Peyer's patch (tissue), 4 donors: ENCODE measurements at regions not wholly inside any gene's neighbourhood (a gene's known extent, or its start where the extent isn't known, plus 50 kb on each side); places are given as distances from the start of the nearest gene placed in this dataset.

Experiments used
- POLR2A ChIP-seq, 2 donors: fragments of 450-650 bp; IDR thresholded peaks; one replicate each; pipeline ENCODE4 v1.5.1; 2017; ENCODE audit warnings: antibody characterized with exemption in 2 of 2, mild to moderate bottlenecking in 2 of 2, moderate library complexity in 2 of 2
- TF ChIP-seq, protein P1 (sequence below), 6 experiments: fragments of 450-650 bp in 4 of 6; fragments of 200-600 bp in 2 of 6; sonication (generic) in 1 of 6; IDR thresholded peaks; one replicate each; pipeline ENCODE4 v1.5.1; 2017 to 2019; ENCODE audit warnings: antibody characterized with exemption in 6 of 6, mild to moderate bottlenecking in 3 of 6, moderate library complexity in 1 of 6

DNA sequence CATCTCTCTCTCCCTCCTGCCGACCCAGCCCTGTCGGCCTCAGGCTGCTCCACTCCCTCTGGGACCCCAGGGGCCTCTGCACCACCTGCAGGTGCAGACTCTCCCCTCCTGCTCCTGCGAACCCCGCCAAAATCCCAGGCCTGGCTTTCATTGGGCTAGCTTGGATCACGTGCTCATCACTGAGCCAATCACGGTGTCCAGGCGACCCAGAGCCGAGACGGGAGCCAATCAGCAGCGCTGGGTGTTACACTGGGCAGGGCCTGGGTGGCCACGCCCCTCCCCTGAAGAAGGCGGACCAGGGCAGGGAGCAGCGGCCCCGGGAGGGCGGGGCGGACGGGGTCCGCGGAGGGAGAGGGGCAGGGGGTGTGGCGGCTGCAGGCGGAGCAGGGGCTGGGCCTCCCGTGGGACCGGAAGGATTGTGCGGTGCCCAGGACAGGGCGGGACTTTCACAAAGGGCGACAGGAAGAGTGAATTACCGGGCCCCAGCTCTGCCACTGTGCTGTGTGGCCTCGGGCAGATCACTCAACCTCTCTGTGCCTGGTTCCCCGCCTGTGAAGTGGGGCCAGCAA is 66.6 kb upstream of the FBRSL1 start:
- no peak for TF ChIP-seq POLR2A (IDR thresholded peaks at IDR 0.05)
- TF ChIP-seq, protein P1, sequence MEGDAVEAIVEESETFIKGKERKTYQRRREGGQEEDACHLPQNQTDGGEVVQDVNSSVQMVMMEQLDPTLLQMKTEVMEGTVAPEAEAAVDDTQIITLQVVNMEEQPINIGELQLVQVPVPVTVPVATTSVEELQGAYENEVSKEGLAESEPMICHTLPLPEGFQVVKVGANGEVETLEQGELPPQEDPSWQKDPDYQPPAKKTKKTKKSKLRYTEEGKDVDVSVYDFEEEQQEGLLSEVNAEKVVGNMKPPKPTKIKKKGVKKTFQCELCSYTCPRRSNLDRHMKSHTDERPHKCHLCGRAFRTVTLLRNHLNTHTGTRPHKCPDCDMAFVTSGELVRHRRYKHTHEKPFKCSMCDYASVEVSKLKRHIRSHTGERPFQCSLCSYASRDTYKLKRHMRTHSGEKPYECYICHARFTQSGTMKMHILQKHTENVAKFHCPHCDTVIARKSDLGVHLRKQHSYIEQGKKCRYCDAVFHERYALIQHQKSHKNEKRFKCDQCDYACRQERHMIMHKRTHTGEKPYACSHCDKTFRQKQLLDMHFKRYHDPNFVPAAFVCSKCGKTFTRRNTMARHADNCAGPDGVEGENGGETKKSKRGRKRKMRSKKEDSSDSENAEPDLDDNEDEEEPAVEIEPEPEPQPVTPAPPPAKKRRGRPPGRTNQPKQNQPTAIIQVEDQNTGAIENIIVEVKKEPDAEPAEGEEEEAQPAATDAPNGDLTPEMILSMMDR (IDR thresholded peaks at IDR 0.05), result no peak
